ENCODE measurements at regions not wholly inside any gene's neighbourhood (a gene's known extent, or its start where the extent isn't known, plus 50 kb on each side); places are given as distances from the start of the nearest gene placed in this dataset.
"Not testable (repeated sequence)": the region's sequence is repeated elsewhere in the genome, so short reads cannot be mapped to it uniquely, and the experiment has no call there.

DNA sequence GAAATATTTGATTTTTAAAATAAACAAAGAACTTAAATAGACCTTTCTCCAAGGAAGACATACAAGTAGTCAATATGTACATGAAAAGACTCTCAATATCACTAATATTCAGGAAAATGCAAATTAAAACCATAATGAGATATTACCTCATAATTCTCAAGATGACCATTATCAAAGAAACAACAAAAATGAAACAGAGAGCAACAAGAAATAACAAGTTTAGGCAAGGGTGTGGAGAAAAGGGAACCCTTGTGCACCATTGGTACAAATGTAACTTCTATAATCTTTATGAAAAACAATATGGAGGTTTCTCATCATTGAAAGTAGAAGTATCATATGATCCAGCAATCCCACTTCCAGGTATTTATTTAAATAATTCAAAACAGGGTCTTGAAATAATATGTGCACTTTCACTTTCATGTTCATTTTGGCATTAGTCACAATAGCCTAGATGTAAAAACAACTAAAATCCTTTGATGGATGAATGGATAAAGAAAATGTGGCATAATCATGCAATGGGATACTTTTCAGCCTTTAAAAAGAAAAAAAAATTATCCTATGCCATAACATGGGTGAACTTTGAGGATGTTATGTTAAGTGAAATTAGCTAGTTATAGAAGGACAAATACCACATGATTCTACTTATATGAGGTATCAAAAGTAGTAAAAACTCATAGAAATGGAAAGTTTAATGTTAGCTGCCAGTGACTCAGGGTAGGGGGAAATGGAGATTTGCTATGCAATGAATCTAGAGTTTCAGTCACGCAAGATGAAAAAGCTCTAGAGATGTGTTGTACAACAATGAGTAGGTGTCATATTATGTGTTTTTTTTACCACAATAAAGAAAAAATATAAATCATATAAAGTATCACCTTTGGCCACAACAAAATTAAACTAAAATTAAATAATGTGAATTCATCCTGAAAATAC lies 114.5 kb upstream of the LYPLAL1 start:
- no peak for DNase-seq (ENCODE audit: low spot score)

DNA sequence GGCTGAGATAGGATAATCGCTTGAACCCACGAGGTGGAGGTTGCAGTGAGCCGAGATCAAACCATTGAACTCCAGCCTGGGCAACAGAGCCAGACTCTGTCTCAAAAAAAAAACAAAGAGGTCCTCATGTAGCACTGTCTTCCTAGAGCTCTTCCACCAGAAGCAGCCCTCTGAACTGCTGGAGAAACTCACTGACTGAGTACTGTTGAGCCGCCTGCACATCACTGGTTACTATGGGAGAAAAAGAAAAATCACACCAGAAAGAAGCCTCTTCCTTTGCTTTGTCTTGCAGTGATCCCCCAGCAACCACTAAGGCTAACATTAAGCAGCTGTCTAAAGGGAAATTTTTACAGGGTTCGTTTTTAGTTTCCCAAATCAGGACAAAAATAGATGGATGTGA lies 112.9 kb upstream of the LYPLAL1 start:
- no peak for DNase-seq (ENCODE audit: low spot score)

DNA sequence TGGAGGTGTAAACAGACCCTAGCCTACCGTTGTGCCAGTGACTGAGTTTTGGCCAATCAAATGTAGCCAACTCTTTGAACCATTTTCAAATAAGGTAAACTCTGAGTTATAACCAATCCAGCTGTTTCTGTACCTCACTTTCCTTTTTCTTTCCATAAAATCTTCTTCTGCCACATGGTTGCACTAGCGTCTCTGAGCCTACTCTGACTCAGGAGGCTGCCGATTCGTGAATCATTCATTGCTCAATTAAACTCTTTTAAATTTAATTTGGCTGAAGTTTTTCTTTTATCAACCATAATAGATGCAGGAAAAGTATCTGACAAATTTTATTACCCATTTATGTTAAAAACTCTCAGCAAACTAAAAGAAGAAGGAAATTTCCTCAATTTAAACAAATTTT lies 111.5 kb upstream of the LYPLAL1 start:
- no peak for DNase-seq (ENCODE audit: low spot score)

DNA sequence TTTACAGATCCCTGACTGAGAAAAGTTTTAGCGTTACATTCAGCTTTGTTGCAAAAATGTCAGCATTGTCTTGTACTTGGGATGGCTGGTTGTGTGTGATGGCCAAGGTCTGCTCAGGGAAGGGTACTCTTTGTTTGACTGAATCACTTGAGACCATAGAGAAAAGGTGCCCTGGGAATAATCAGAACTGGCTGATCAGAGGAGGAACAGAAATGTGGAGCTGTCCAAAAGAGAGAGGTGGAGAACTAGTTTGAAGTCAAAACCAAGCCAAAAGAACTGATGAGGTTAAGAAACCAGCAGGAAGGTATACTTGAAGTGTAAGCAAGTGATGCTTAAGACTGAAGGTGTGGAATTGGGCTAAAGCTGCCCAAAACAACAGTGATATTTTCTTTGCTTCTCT lies 107.6 kb upstream of the LYPLAL1 start:
- no peak for DNase-seq (ENCODE audit: low spot score)

DNA sequence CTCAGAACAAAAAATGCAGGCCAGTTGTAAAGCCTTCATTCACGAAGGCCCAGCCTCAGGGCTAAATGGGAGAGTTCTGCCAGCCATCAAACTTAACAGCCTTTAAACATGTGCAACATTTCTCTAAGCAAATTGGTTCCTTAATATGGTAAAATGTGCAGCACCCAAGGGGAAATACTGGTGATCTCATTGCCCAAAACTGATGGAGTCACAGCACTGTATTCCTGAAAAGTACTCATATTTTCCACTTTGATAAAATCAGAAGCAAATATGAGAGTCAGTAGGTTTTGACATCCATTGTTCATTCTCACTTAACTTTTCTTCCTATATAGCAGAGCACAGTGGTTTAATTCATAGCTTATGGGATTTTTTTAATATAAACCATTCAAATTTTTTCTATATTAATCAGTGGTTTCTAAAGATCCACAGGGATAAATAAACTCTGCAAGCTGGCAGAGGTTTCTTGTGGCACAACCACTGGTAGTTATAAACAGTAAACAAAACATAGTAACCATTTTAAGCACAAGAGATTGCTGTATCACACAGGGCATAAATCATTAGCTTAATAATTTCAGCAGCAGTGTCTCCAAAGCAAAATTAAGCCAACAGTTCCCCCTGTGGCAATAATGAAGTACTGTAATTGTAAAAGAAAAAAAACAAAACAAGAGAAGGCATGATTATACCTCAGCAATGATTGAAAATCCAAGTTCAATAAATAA lies 106.9 kb upstream of the LYPLAL1 start:
- peak; percentile 33 for DNase-seq (ENCODE audit: low spot score)

DNA sequence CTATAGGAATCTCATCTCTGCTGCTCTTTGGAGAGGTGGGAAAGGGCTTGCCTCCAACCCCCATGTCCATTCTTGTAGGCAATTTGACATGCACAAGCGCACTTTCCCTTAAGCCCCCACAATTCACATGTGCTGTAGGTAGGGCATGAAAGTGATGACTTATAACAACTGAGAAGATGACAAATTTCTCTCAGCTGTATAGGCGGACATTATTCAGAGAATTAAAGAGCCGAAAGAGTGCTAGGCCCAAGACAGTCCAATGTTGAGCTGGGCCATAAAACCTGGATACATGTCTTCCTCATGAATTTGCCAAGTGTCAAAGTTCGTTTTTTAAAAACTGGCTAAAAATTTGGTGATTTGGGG lies 106.3 kb upstream of the LYPLAL1 start:
- DNase-seq (ENCODE audit: low spot score): no peak

DNA sequence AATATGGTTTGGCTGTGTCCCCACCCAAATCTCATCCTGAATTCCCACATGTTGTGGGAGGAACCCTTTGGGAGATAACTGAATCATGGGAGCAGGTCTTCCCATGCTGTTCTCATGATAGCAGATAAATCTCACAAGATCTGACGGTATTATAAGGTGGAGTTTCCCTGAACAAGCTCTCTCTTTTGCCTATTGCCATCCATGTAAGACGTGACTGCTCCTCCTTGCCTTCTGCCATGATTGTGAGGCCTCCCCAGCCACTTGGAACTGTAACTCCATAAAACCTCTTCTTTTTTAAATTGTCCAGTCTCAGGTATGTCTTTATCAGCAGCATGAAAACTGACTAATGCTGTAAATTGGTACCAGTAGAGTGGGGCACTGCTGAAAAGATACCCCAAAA lies 103.3 kb upstream of the LYPLAL1 start:
- DNase-seq (ENCODE audit: low spot score): not testable (repeated sequence)

DNA sequence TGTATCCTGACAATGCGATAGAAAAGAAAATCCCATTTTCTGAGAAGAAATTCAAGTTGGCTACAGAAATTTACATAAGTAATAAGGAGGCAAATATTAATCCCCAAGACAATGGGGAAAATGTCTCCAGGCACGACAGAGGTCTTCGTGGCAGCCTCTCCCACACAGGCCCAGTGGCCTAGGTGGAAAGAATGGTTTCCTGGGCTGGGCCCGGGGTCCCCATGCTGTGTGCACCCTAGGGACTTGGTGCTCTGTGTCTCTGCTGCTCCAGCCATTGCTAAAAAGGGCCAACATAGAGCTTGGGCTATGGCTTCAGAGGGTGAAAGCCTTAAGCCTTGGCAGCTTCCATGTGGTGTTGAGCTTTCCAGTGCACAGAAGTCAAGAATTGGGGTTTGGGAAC lies 102.5 kb upstream of the LYPLAL1 start:
- DNase-seq (ENCODE audit: low spot score): no peak

DNA sequence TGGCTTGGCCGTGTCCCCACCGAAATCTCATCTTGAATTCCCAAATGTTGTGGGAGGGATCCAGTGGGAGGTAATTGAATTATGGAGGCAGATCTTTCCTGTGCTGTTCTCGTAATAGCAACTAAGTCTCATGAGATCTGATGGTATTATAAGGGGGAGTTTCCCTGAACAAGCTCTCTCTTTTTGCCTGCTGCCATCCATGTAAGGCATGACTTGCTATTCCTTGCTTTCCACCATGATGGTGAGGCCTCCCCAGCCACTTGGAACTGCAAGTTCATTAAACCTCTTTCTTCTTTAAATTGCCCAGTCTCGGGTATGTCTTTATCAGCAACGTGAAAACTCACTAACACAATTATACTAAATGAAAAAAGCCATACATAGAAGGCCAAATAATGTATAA lies 101.3 kb upstream of the LYPLAL1 start:
- DNase-seq (ENCODE audit: low spot score): no peak

DNA sequence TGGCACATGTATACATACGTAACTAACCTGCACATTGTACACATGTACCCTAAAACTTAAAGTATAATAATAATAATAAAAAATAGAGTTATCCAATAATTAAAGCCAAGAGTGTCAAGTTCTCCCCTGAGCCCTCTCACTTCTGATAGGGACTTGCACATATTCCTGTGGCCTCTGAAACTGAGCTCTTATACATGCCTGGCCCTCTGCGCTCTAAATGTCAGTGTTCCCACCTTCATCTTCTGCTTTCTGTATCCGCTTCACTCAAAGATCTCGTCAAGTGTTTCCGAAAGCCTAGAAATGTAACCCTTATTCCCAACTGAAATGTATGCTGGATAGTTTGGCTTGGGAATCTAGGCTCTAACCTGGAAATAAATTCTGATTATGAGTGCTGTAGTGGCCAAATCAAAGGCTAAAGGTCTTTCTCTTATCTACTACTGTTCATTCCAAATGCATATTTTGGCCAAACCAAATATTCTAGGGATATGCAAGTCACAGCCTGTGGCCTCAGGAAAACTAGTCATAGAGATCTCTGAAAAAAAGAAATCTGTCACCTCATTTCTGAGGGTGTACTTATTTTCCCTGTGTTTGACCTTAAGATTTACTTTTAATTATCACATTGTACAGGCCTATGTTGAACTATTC lies 99.5 kb upstream of the LYPLAL1 start:
- no peak for DNase-seq (ENCODE audit: low spot score)

DNA sequence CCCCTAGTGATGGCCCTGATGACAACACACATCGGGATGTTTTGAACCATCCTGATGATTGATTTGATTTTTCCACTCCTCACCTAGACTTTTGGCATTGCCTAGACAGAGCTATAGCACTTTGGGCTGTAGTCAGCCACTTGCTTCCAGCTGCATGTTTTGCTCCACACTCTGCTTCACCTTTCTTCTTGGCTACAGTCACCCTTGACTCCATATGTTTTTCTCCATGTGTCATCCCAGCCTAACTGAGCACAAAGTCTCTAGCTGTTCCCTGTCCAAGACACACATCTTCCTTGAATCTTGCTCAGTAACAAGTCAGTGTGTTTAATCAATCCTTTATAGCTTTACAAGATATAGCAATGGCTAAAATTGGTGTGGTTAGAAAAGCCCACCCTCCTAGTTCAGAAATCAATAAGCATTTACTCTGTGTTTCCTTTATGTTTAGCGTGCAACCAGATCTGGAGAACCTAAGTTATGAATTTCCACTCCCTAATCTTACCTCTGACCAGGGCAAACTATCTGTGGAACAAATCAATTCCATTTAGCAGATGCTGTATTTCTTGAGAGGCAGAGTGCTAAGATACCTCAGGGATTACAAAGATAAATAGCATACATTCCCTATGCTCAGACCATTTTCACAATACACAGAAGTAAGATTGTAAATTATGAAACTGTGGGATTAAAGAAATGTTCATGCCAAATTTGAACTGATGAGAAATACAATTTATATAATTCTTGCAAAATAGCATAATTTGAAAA lies 98.4 kb upstream of the LYPLAL1 start:
- no peak for DNase-seq (ENCODE audit: low spot score)

DNA sequence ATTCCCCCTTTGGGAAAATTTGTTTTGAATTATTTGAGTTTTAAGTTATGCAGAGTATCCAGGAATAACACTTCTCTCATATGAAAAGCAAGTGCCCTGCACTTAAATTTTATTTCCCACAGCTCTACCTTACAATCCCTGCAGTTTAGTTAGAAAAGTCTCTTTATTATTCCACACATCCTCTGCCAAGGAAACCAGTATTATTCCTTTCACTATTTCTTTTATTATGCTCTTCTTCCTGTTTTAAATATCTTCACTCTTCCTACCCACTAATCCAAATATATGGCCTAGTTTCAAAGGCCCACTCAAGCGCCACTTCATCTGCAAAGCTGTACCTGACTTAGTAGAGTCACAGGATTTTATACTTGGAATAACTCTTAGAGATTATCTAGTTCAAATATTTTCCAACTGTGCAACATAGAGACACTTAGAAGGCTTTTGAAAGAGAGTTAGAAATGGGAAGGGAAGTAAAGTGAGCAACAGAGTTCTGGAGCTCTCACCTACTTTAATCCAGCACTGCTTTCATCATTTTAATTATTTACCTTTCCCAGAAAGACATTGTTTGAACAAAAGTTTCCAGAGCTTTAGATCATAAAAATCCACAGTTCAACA lies 97.2 kb upstream of the LYPLAL1 start:
- no peak for DNase-seq (ENCODE audit: low spot score)

DNA sequence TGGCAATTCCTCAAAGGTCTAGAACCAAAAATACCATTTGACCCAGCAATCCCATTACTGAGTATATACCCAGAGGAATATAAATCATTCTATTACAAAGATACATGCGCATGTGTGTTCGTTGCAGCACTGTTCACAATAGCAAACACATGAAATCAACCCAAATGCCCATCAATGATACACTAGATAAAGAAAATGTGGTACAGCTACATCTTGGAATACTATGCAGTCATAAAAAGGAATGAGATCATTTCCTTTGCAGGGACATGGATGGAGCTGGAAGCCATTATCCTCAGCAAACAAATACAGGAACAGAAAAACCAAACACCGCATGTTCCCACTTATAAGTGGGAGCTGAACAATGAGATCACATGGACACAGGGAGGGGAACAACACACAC lies 95.9 kb upstream of the LYPLAL1 start:
- not testable (repeated sequence) for DNase-seq (ENCODE audit: low spot score)

DNA sequence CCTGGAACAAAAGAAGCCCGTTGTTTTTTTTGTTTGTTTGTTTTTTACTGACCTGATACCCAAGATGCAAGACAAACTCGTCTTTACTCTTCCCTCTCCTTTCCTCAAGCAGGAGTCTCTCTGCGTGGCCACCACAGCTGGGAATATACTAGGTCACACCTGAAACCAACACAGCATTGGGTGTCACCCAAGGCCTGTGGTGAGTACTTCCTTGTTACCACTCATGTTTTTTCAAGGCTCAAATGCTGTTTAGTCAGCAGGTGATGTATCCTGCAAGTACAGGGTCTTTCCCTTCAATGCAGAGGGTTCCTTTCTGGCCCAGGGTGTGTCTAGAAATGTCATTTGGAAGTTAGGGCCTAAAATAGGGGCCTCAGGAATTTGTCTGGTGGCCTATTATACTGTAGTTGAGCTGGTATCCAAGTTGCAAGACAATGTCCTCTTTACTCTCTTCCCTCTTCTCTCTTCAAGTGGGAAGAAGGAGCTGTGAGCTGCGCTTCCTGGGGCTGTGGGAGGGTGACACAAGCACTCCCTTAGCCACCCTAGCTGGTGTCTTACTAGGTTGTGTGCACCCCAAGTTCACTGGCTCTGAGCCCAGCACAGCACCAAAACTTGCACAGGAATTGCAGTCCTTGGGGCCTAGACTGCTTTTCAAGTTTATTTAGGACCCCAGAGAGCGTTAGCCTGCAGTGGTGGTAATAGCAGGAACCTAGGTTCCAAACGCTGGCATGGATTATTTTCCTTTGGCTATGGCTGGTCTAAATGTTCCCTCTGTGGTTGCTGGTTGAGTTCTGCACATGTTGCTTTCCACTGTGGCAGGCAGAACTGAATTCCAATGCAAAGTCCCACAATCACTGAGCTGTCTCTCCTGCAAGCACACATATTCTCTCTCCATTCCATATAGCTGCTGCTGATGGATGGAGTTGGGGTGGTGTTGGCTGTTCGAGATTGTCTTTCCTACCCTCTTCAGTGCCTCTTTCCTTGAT lies 91.4 kb upstream of the LYPLAL1 start:
- no peak for DNase-seq (ENCODE audit: low spot score)

DNA sequence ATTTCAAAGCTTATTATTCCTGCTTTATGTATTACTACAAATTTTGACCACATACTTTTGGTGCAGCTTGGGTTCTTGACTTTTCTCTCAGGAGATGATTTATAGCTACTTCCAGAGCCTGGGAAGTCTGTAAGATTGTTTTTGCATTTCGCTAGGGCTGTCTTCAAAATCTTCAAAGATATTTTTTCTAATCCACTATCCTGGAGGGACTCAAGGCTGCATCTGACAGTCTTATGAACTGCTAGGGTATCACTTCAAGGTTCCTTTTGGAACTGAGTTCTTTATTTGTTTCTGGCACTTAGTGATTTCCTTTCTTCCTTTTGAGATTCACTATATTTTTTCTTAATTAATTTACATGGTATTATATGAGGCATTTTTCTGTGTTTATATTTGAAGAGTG lies 90.0 kb upstream of the LYPLAL1 start:
- DNase-seq (ENCODE audit: low spot score): no peak

DNA sequence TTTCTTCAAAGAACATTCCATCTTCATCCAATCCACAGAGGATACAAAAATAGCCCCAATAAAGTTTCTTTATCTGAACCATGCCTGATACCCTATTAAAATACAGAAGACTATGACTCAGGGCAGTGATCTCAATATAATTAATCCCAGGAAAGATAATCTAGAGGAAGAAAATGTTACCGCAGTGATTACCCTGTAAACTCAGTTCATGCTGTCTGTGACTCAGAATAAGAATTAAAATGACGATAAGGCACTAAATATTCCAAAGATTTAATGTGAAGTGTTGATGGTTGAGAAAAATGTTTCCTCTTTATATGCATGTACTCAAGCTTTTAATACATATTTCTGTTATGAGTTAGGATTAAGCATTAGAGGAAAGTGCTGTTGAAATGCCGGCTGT lies 88.6 kb upstream of the LYPLAL1 start:
- no peak for DNase-seq (ENCODE audit: low spot score)

DNA sequence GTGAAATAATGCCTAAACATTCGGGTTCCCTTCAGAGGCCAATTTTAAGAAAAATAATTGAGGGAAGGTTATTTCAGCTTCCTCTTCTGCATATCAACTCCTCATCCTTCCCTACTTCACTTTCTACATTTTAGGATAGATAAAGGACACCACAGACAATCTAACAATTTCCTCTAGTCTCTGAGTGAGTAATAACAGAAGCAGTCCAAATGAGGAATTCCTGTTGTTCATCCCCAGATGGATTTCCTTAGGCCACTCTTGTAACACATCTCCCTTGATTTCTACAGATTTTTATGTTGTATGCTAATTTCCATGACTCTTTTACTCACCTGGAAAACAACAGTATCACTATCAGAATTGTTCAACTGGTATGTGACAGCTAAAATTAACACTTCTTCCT lies 87.7 kb upstream of the LYPLAL1 start:
- no peak for DNase-seq (ENCODE audit: low spot score)

DNA sequence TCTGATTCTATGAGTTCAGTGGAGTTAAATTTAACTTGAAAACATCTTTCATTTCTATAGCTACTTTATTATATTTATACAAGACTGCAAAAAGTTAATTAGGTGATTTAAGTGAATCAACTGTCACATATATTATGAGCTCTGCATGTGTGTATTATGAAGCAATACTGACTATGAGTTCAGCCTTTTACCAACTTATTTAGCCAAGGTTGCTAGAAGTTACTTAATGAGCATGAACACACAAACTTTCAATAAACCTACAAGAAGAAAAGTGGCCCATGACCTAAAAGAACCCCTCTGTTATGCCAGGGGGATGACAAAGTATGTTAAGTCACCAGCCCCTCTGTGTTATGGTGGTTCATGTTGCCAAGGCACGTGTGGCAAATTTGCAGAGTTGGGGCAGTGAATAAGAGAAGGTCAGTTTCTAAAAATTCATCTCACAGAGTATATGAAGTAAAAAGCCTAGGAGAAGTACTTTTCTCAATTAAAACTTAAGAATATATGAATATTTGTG lies 86.7 kb upstream of the LYPLAL1 start:
- DNase-seq (ENCODE audit: low spot score): no peak

DNA sequence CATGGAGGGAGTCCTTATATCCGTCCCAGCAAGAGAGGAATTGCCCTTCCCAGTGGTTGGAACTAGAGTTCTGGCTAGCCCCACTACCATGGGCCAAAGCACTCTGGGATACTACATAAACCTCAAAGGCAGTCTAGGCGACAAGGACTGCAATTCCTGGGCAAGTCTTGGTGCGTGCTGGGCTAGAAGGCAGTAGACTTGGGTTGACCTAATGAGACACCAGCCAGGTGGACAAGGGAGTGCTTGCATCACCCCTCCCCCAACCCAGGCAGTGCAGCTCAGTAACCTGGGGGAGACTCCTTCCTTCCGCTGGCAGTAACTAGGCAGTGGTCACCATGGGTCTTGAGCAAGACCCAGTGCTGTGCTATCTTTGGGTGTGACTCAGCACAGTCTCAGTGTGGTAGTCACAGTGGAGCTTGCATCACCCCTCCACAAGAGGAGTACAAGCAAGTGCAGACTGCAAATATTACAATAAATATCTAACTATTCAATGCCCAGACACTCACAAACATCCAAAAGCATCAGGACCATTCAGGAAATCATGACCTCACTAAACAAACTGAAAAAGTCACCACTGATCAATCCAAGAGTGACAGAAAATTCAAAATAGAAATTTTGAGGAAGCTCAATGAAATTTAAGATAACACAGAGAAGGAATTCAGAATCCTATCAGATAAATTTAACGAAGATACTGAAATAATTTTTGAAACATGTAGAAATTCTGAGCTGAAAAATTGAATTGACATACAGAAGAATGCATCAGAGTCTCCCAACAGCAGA lies 84.7 kb upstream of the LYPLAL1 start:
- peak; percentile 47 for DNase-seq (ENCODE audit: low spot score)

DNA sequence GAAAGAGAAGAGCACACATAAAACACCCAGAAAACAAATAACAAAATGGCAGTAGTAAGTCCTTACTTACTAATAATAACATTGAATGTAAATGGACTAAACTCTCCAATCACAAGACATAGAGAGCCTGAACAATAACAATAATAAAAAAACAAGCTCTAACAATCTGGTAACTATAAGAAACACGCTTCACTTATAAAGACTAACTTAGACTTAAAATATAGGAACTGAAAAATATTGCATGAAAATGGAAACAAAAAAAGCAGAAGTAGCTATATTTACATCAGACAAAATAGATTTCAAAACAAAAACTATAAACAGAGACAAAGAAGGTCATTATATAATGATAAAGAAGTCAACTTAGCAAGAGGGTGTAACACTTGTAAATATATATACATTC lies 83.1 kb upstream of the LYPLAL1 start:
- no peak for DNase-seq (ENCODE audit: low spot score)

All from Ammon's horn (tissue), 1 donor.